ENCODE measurements at regions not wholly inside any gene's neighbourhood (a gene's known extent, or its start where the extent isn't known, plus 50 kb on each side); places are given as distances from the start of the nearest gene placed in this dataset.

GRCh38 chr4:111713276-111713675 is 432.0 kb upstream of the FAM241A start:
- H2AFZ ChIP-seq (ENCODE audit: low read length): no peak overlapping the region
- no peak overlapping the region for H3K4me2 ChIP-seq (ENCODE audit: low read depth, low read length, poor library complexity, severe bottlenecking)
- H3K36me3 ChIP-seq (ENCODE audit: insufficient read depth, low read length): no peaks in the 10 kb centered on the region
- no peak for DNase-seq
- no peaks in the 10 kb centered on the region for H3K27me3 ChIP-seq (ENCODE audit: low read length)
- H3K9me3 ChIP-seq (ENCODE audit: low read length): no peaks in the 10 kb centered on the region
- no peak overlapping the region for H3K27ac ChIP-seq (ENCODE audit: low read length)
- H3K9me2 ChIP-seq (replicated peaks; ENCODE audit: insufficient read depth, low read length): no peaks in the 10 kb centered on the region
- H4K20me1 ChIP-seq (ENCODE audit: insufficient read depth, low read depth, low read length): no peaks in the 10 kb centered on the region
- H3K4me1 ChIP-seq (ENCODE audit: low read length): no peaks in the 10 kb centered on the region
- no peak overlapping the region for H3K4me3 ChIP-seq (ENCODE audit: low read length)
- H3K9ac ChIP-seq (ENCODE audit: low read length): no peak overlapping the region
- H3K79me2 ChIP-seq (ENCODE audit: low read length): no peaks in the 10 kb centered on the region

- Histone ChIP-seq H3K9me3 (ENCODE audit: low read length) (no peaks in the 10 kb centered on the region), H3K27me3 (ENCODE audit: low read length) (no peaks in the 10 kb centered on the region), H3K9ac (ENCODE audit: low read length) (no peak overlapping the region), H3K4me3 (ENCODE audit: low read length) (no peak overlapping the region), H3K4me1 (ENCODE audit: low read length) (no peaks in the 10 kb centered on the region), H3K4me2 (ENCODE audit: low read depth, low read length, poor library complexity, severe bottlenecking) (no peak overlapping the region), H4K20me1 (ENCODE audit: insufficient read depth, low read depth, low read length) (no peaks in the 10 kb centered on the region), H3K27ac (ENCODE audit: low read length) (no peak overlapping the region), H3K36me3 (ENCODE audit: insufficient read depth, low read length) (no peaks in the 10 kb centered on the region), H2AFZ (ENCODE audit: low read length) (no peak overlapping the region), H3K9me2 (replicated peaks; ENCODE audit: insufficient read depth, low read length) (no peaks in the 10 kb centered on the region), H3K79me2 (ENCODE audit: low read length) (no peaks in the 10 kb centered on the region)
- no peak for DNase-seq
These were observed 427.3 kb upstream of the FAM241A start for GRCh38 chr4:111717921-111718320.

GRCh38 chr4:111718763-111719559 is 426.3 kb upstream of the FAM241A start:
- H3K27ac ChIP-seq (ENCODE audit: low read length): no peak overlapping the region
- H2AFZ ChIP-seq (ENCODE audit: low read length): no peak overlapping the region
- no peaks in the 10 kb centered on the region for H3K36me3 ChIP-seq (ENCODE audit: insufficient read depth, low read length)

GRCh38 chr4:111720866-111721265 is 424.4 kb upstream of the FAM241A start:
- no peak for DNase-seq
- Histone ChIP-seq H3K4me1 (ENCODE audit: low read length) (no peaks in the 10 kb centered on the region), H2AFZ (ENCODE audit: low read length) (no peak overlapping the region), H3K9me2 (replicated peaks; ENCODE audit: insufficient read depth, low read length) (no peaks in the 10 kb centered on the region), H3K36me3 (ENCODE audit: insufficient read depth, low read length) (no peaks in the 10 kb centered on the region), H3K9me3 (ENCODE audit: low read length) (no peaks in the 10 kb centered on the region), H4K20me1 (ENCODE audit: insufficient read depth, low read depth, low read length) (no peaks in the 10 kb centered on the region), H3K4me3 (ENCODE audit: low read length) (no peak overlapping the region), H3K27me3 (ENCODE audit: low read length) (no peaks in the 10 kb centered on the region), H3K79me2 (ENCODE audit: low read length) (no peaks in the 10 kb centered on the region), H3K27ac (ENCODE audit: low read length) (no peak overlapping the region), H3K4me2 (ENCODE audit: low read depth, low read length, poor library complexity, severe bottlenecking) (no peak overlapping the region), H3K9ac (ENCODE audit: low read length) (no peak overlapping the region)

More at GRCh38 chr4:111718763-111719559, 426.3 kb upstream of the FAM241A start:
- no peak for DNase-seq
- Histone ChIP-seq H3K4me1 (ENCODE audit: low read length) (no peaks in the 10 kb centered on the region), H4K20me1 (ENCODE audit: insufficient read depth, low read depth, low read length) (no peaks in the 10 kb centered on the region), H3K27me3 (ENCODE audit: low read length) (no peaks in the 10 kb centered on the region), H3K4me2 (ENCODE audit: low read depth, low read length, poor library complexity, severe bottlenecking) (no peak overlapping the region), H3K9ac (ENCODE audit: low read length) (no peak overlapping the region), H3K9me2 (replicated peaks; ENCODE audit: insufficient read depth, low read length) (no peaks in the 10 kb centered on the region), H3K4me3 (ENCODE audit: low read length) (no peak overlapping the region), H3K79me2 (ENCODE audit: low read length) (no peaks in the 10 kb centered on the region), H3K9me3 (ENCODE audit: low read length) (no peaks in the 10 kb centered on the region)

DNA sequence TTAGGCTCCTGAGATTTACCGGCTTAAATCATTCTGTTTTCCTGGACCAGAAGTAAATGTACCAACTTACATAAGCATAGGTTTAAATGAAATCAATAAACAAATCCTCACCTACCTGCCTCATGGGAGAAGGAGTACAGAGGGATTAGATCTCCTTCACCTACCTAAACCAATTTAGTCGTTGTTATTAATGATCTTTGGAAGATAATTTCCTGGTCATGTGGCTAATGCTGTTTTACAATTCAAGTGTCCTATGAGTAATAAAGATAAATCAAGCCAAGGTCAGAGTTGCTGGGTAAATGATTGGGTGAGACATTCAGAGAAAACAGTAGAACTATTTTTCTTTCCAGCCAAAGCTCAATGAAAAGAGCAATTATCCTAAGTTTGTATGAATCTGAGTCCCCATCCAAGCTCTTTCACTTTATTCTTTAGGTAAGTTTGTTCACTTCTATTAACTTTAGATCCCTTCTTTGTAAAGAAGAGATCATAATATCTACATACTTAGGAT is 423.0 kb upstream of the FAM241A start:
- no peaks in the 10 kb centered on the region for H3K4me1 ChIP-seq (ENCODE audit: low read length)
- no peak for DNase-seq
- H3K27me3 ChIP-seq (ENCODE audit: low read length): no peaks in the 10 kb centered on the region
- no peak overlapping the region for H3K4me3 ChIP-seq (ENCODE audit: low read length)
- no peaks in the 10 kb centered on the region for H3K9me2 ChIP-seq (replicated peaks; ENCODE audit: insufficient read depth, low read length)
- H3K4me2 ChIP-seq (ENCODE audit: low read depth, low read length, poor library complexity, severe bottlenecking): no peak overlapping the region
- no peaks in the 10 kb centered on the region for H4K20me1 ChIP-seq (ENCODE audit: insufficient read depth, low read depth, low read length)
- no peak overlapping the region for H3K27ac ChIP-seq (ENCODE audit: low read length)
- H3K9me3 ChIP-seq (ENCODE audit: low read length): no peaks in the 10 kb centered on the region
- no peak overlapping the region for H2AFZ ChIP-seq (ENCODE audit: low read length)
- H3K9ac ChIP-seq (ENCODE audit: low read length): no peak overlapping the region
- H3K79me2 ChIP-seq (ENCODE audit: low read length): no peaks in the 10 kb centered on the region
- H3K36me3 ChIP-seq (ENCODE audit: insufficient read depth, low read length): no peaks in the 10 kb centered on the region

- H4K20me1 ChIP-seq (ENCODE audit: insufficient read depth, low read depth, low read length): no peaks in the 10 kb centered on the region
- no peaks in the 10 kb centered on the region for H3K9me3 ChIP-seq (ENCODE audit: low read length)
- no peak overlapping the region for H3K27ac ChIP-seq (ENCODE audit: low read length)
- no peak for DNase-seq
- no peaks in the 10 kb centered on the region for H3K27me3 ChIP-seq (ENCODE audit: low read length)
- no peaks in the 10 kb centered on the region for H3K36me3 ChIP-seq (ENCODE audit: insufficient read depth, low read length)
- H3K79me2 ChIP-seq (ENCODE audit: low read length): no peaks in the 10 kb centered on the region
- H3K4me1 ChIP-seq (ENCODE audit: low read length): no peaks in the 10 kb centered on the region
- H3K4me2 ChIP-seq (ENCODE audit: low read depth, low read length, poor library complexity, severe bottlenecking): no peak overlapping the region
- no peak overlapping the region for H2AFZ ChIP-seq (ENCODE audit: low read length)
- no peaks in the 10 kb centered on the region for H3K9me2 ChIP-seq (replicated peaks; ENCODE audit: insufficient read depth, low read length)
- H3K4me3 ChIP-seq (ENCODE audit: low read length): no peak overlapping the region
- no peak overlapping the region for H3K9ac ChIP-seq (ENCODE audit: low read length)
These were observed 408.7 kb upstream of the FAM241A start for GRCh38 chr4:111736516-111736915.

DNA sequence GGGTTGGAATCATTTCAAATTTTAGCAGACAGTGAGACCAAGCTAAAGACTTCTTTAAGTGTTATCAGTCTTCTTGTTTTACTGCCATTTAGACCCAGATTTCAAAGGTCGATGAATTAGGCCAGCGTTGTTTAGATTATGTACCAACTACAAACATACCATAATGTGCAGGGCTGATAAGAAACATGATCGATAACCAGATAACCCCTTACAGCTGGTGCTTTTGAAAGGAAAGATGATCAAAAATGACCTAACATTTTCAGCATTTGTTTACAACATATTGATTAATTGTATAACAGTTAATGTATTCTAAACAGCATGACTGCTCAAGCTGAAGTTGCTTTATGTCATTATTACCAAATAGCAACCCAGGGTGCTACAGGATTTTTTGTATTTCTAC is 400.4 kb upstream of the FAM241A start:
- Histone ChIP-seq H3K9me3 (ENCODE audit: low read length) (no peaks in the 10 kb centered on the region), H3K36me3 (ENCODE audit: insufficient read depth, low read length) (no peaks in the 10 kb centered on the region), H3K9me2 (replicated peaks; ENCODE audit: insufficient read depth, low read length) (no peaks in the 10 kb centered on the region), H3K4me1 (ENCODE audit: low read length) (no peaks in the 10 kb centered on the region), H3K27me3 (ENCODE audit: low read length) (no peaks in the 10 kb centered on the region), H2AFZ (ENCODE audit: low read length) (no peak overlapping the region), H3K9ac (ENCODE audit: low read length) (no peak overlapping the region), H3K27ac (ENCODE audit: low read length) (no peak overlapping the region), H3K4me2 (ENCODE audit: low read depth, low read length, poor library complexity, severe bottlenecking) (no peak overlapping the region), H3K4me3 (ENCODE audit: low read length) (no peak overlapping the region), H4K20me1 (ENCODE audit: insufficient read depth, low read depth, low read length) (no peaks in the 10 kb centered on the region), H3K79me2 (ENCODE audit: low read length) (no peaks in the 10 kb centered on the region)
- no peak for DNase-seq

GRCh38 chr4:111748157-111748556 is 397.1 kb upstream of the FAM241A start:
- Histone ChIP-seq H3K4me3 (ENCODE audit: low read length) (no peak overlapping the region), H3K9me3 (ENCODE audit: low read length) (no peaks in the 10 kb centered on the region), H4K20me1 (ENCODE audit: insufficient read depth, low read depth, low read length) (no peaks in the 10 kb centered on the region), H3K36me3 (ENCODE audit: insufficient read depth, low read length) (no peaks in the 10 kb centered on the region), H3K27me3 (ENCODE audit: low read length) (no peaks in the 10 kb centered on the region), H3K9me2 (replicated peaks; ENCODE audit: insufficient read depth, low read length) (no peaks in the 10 kb centered on the region), H2AFZ (ENCODE audit: low read length) (no peak overlapping the region), H3K27ac (ENCODE audit: low read length) (no peak overlapping the region), H3K9ac (ENCODE audit: low read length) (no peak overlapping the region), H3K4me2 (ENCODE audit: low read depth, low read length, poor library complexity, severe bottlenecking) (no peak overlapping the region), H3K79me2 (ENCODE audit: low read length) (no peaks in the 10 kb centered on the region), H3K4me1 (ENCODE audit: low read length) (no peaks in the 10 kb centered on the region)
- DNase-seq: no peak

Measured in Karpas-422 (cell line).